GM12891 (cell line): ENCODE measurements at regions not wholly inside any gene's neighbourhood (a gene's known extent, or its start where the extent isn't known, plus 50 kb on each side); places are given as distances from the start of the nearest gene placed in this dataset.

Source experiments
- DNase-seq: peaks from one replicate; pipeline ENCODE4 v3.0.0; 2011; ENCODE audit warnings: low spot score; ENCODE audit not compliant: insufficient read length
- FAIRE-seq: peaks from 2 replicates; lab custom pipeline; 2011; peaks lifted over from hg19 to GRCh38; lab: Jason Lieb, UNC
- PAX5 ChIP-seq: IDR thresholded peaks from 2 replicates; pipeline ENCODE4 v1.6.1; 2011; ENCODE audit warnings: low read length, moderate library complexity, mild to moderate bottlenecking; ENCODE audit not compliant: insufficient read depth, severe bottlenecking
- POLR2A ChIP-seq: IDR thresholded peaks from 2 replicates; pipeline ENCODE4 v1.6.1; 2011; ENCODE audit warnings: low read depth, low read length, control low read depth
- POLR2AphosphoS5 ChIP-seq: IDR thresholded peaks from 2 replicates; pipeline ENCODE4 v1.6.1; 2011; ENCODE audit warnings: low read depth, low read length, control low read depth
- POU2F2 ChIP-seq: IDR thresholded peaks from 2 replicates; pipeline ENCODE4 v1.6.1; 2011; ENCODE audit warnings: low read depth, mild to moderate bottlenecking, control low read depth, low read length, moderate library complexity
- SPI1 ChIP-seq: IDR thresholded peaks from 2 replicates; pipeline ENCODE4 v1.6.1; 2011; ENCODE audit warnings: low read depth, low read length, control low read depth
- TAF1 ChIP-seq: IDR thresholded peaks from 2 replicates; pipeline ENCODE4 v1.6.1; 2011; ENCODE audit warnings: low read depth, low read length, control low read depth

GRCh38 chr6:81900616-81901015, 148.1 kb upstream of the TENT5A start:
- DNase-seq = no peak
- no peak for FAIRE-seq
- no peak for TF ChIP-seq POLR2AphosphoS5
- TF ChIP-seq POLR2A = no peak
- no peak for TF ChIP-seq SPI1
- TF ChIP-seq PAX5 = no peak
- TF ChIP-seq POU2F2 = no peak
- no peak for TF ChIP-seq TAF1

GRCh38 chr6:81897793-81898192, 145.3 kb upstream of the TENT5A start:
- FAIRE-seq (no peak), DNase-seq (no peak)
- TF ChIP-seq SPI1 (no peak), POLR2A (no peak), POLR2AphosphoS5 (no peak), TAF1 (no peak), POU2F2 (no peak), PAX5 (no peak)

GRCh38 chr6:81896525-81897503, 144.3 kb upstream of the TENT5A start:
- no peak for FAIRE-seq
- no peak for DNase-seq
- no peak for TF ChIP-seq POLR2A
- TF ChIP-seq SPI1 = no peak
- TF ChIP-seq POU2F2 = no peak

GRCh38 chr6:81895511-81896185, 143.2 kb upstream of the TENT5A start:
- TF ChIP-seq POLR2A = no peak
- no peak for TF ChIP-seq POU2F2
- TF ChIP-seq SPI1 = no peak
- TF ChIP-seq POLR2AphosphoS5 = no peak
- no peak for TF ChIP-seq PAX5
- no peak for TF ChIP-seq TAF1
- DNase-seq = no peak
- no peak for FAIRE-seq

- no peak for FAIRE-seq
- TF ChIP-seq SPI1 = no peak
- TF ChIP-seq POLR2A = no peak
- TF ChIP-seq PAX5 = no peak
- no peak for TF ChIP-seq TAF1
- TF ChIP-seq POLR2AphosphoS5 = no peak
- no peak for TF ChIP-seq POU2F2
- no peak for DNase-seq
Observed at GRCh38 chr6:81894788-81895271, 142.3 kb upstream of the TENT5A start.

GRCh38 chr6:81894306-81894705, 141.8 kb upstream of the TENT5A start:
- FAIRE-seq = no peak
- TF ChIP-seq POLR2AphosphoS5 (no peak), TAF1 (no peak), PAX5 (no peak), POU2F2 (no peak), POLR2A (no peak), SPI1 (no peak)
- no peak for DNase-seq

GRCh38 chr6:81892891-81893290, 140.4 kb upstream of the TENT5A start:
- TF ChIP-seq SPI1 = no peak
- TF ChIP-seq POLR2A = no peak
- TF ChIP-seq POLR2AphosphoS5 = no peak
- TF ChIP-seq PAX5 = no peak
- no peak for TF ChIP-seq TAF1
- TF ChIP-seq POU2F2 = no peak
- no peak for DNase-seq
- no peak for FAIRE-seq

GRCh38 chr6:81891874-81892273, 139.4 kb upstream of the TENT5A start:
- DNase-seq (no peak), FAIRE-seq (no peak)
- TF ChIP-seq POLR2AphosphoS5 = no peak
- TF ChIP-seq POLR2A = no peak
- no peak for TF ChIP-seq SPI1

- no peak for TF ChIP-seq POLR2AphosphoS5
- TF ChIP-seq PAX5 = no peak
- TF ChIP-seq SPI1 = no peak
- no peak for TF ChIP-seq POU2F2
- no peak for TF ChIP-seq POLR2A
- no peak for TF ChIP-seq TAF1
- DNase-seq (no peak), FAIRE-seq (no peak)
Observed at GRCh38 chr6:81890846-81891245, 138.4 kb upstream of the TENT5A start.
